ENCODE measurements at regions not wholly inside any gene's neighbourhood (a gene's known extent, or its start where the extent isn't known, plus 50 kb on each side); places are given as distances from the start of the nearest gene placed in this dataset.

DNA sequence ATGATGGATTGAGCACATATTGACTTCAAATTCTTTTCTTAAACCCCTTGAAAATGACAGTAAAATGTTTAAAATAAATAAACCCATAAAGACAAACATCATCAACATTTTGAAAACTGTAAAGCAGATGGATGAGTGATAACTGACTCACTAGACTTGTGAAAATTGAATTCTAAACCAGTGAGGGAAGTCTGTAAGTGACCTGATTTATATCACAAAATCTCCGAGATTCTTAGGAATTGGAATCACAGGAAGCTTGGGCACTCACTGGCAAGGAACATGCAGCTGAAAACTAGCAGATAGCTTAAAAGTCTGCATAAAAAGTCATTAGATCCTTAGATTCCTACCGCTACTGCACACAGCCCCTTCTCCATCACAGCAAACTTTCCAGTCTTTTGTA, 51.3 kb upstream of the TSC22D1 start:
- intact Hi-C loops (cut with DNase I, micrococcal nuclease): no loop called here
- H3K9me3 ChIP-seq (ENCODE audit: control insufficient read depth in 1 of 2, insufficient read depth in 1 of 2, low read length in 2 of 2): no peaks in the 10 kb centered on the region
- no peak overlapping the region for H3K4me3 Mint-ChIP-seq
- H3K27ac ChIP-seq (ENCODE audit: low read depth in 1 of 2, low read length in 2 of 2): no peak overlapping the region
- ATAC-seq (ENCODE audit: poor library complexity) (no peak), DNase-seq (no peak)
- H3K4me1 Mint-ChIP-seq (ENCODE audit: low read depth): no peaks in the 10 kb centered on the region
- no peaks in the 10 kb centered on the region for H3K36me3 Mint-ChIP-seq (ENCODE audit: low read depth)
- TF ChIP-seq, protein P1, sequence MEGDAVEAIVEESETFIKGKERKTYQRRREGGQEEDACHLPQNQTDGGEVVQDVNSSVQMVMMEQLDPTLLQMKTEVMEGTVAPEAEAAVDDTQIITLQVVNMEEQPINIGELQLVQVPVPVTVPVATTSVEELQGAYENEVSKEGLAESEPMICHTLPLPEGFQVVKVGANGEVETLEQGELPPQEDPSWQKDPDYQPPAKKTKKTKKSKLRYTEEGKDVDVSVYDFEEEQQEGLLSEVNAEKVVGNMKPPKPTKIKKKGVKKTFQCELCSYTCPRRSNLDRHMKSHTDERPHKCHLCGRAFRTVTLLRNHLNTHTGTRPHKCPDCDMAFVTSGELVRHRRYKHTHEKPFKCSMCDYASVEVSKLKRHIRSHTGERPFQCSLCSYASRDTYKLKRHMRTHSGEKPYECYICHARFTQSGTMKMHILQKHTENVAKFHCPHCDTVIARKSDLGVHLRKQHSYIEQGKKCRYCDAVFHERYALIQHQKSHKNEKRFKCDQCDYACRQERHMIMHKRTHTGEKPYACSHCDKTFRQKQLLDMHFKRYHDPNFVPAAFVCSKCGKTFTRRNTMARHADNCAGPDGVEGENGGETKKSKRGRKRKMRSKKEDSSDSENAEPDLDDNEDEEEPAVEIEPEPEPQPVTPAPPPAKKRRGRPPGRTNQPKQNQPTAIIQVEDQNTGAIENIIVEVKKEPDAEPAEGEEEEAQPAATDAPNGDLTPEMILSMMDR (IDR thresholded peaks at IDR 0.05): no peak
- H3K36me3 ChIP-seq (ENCODE audit: insufficient read depth, low read length): no peaks in the 10 kb centered on the region
- ChIA-PET CTCF (no interaction called here), POLR2A (no interaction called here)
- no peak overlapping the region for H3K4me3 ChIP-seq (ENCODE audit: low read length)
- no peak overlapping the region for H3K27ac Mint-ChIP-seq
- no peaks in the 10 kb centered on the region for H3K9me3 Mint-ChIP-seq
- peaks cover 28% of the 10 kb centered on the region for H3K27me3 Mint-ChIP-seq
- no peaks in the 10 kb centered on the region for H3K4me1 ChIP-seq (ENCODE audit: insufficient read depth, low read length)
- H3K27me3 ChIP-seq (ENCODE audit: control insufficient read depth in 1 of 2, insufficient read depth in 2 of 2, low read length in 2 of 2): peaks cover 4 to 10% of the 10 kb centered on the region in 2 experiments

DNA sequence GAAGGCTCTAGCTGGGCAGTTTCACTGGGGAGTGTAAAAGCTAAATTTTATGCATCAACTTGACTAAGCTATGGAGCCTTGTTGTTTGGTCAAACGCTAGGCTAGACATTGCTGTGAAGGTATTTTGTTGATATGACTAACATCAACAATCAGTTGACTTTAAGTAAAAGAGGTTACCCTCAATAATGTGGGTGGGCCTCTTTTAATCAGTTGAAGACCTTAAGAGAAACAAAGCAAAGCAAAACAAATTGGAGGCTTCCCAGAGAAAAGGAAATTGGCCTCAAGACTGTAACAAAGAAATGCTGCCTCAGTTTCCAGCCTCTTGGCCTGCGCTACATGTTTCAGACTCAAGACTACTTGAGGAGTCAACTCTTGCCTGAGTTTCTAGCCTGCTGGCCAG, 50.0 kb upstream of the TSC22D1 start:
- POLR2A ChIA-PET: no interaction called here
- H3K27ac ChIP-seq (ENCODE audit: low read depth in 1 of 2, low read length in 2 of 2): no peak overlapping the region
- no peak overlapping the region for H3K4me3 ChIP-seq (ENCODE audit: low read length)
- no peaks in the 10 kb centered on the region for H3K4me1 ChIP-seq (ENCODE audit: insufficient read depth, low read length)
- ATAC-seq (ENCODE audit: poor library complexity) (no peak), DNase-seq (no peak)
- H3K9me3 ChIP-seq (ENCODE audit: control insufficient read depth in 1 of 2, insufficient read depth in 1 of 2, low read length in 2 of 2): no peaks in the 10 kb centered on the region
- no peak overlapping the region for H3K27ac Mint-ChIP-seq
- no peaks in the 10 kb centered on the region for H3K36me3 Mint-ChIP-seq (ENCODE audit: low read depth)
- no peaks in the 10 kb centered on the region for H3K36me3 ChIP-seq (ENCODE audit: insufficient read depth, low read length)
- TF ChIP-seq, protein P1 (IDR thresholded peaks at IDR 0.05): no peak
- no peaks in the 10 kb centered on the region for H3K4me1 Mint-ChIP-seq (ENCODE audit: low read depth)
- intact Hi-C loops (cut with DNase I, micrococcal nuclease): no loop called here
- H3K4me3 Mint-ChIP-seq: no peak overlapping the region
- peaks cover 28% of the 10 kb centered on the region for H3K27me3 Mint-ChIP-seq
- peaks cover 4 to 10% of the 10 kb centered on the region in 2 experiments for H3K27me3 ChIP-seq (ENCODE audit: control insufficient read depth in 1 of 2, insufficient read depth in 2 of 2, low read length in 2 of 2)
- H3K9me3 Mint-ChIP-seq: no peaks in the 10 kb centered on the region
- CTCF ChIA-PET: interaction anchor here (0.6 kb wide), 1 partner anchor 11 kb away, joined by 4 read pairs; no protein-coding TSS in a partner anchor

All from CD4-positive, alpha-beta T cell (primary cell).